A549 (cell line): ENCODE measurements at regions not wholly inside any gene's neighbourhood (a gene's known extent, or its start where the extent isn't known, plus 50 kb on each side); places are given as distances from the start of the nearest gene placed in this dataset.

Experiments used
- ATAC-seq, 2 experiments: fragments of 200-7000 bp in 1 of 2; fragments of >200 bp in 1 of 2; cut with Nextera tagmentation in 1 of 2; cut with Tn5 transposase in 1 of 2; 3 replicates each; pipeline versions ENCODE4 v1.8.0 to v1.9.1; 2018 to 2020; ENCODE audit warnings: mild to moderate bottlenecking in 1 of 2, moderate library complexity in 1 of 2
- CTCF ChIA-PET: fragments of 300-600 bp; sonication (Branson Sonifier 250); formaldehyde crosslinking; extraction: SDS; loops from one replicate; lab custom pipeline; 2021; ENCODE audit warnings: antibody characterized with exemption, inconsistent platforms; lab: Yijun Ruan, JAX
- POLR2A ChIA-PET: fragments of 350-600 bp; formaldehyde crosslinking; extraction: SDS; loops from one replicate; lab custom pipeline; 2021; ENCODE audit warnings: antibody characterized with exemption, inconsistent platforms; lab: Yijun Ruan, JAX
- DNase-seq, 2 experiments: peaks; one replicate each; pipeline versions ENCODE4 v3.0.0 to v3.0.0-alpha.2; 2011 to 2016; ENCODE audit warnings: low read depth in 1 of 2, low spot score in 1 of 2
- FAIRE-seq: peaks from 2 replicates; lab custom pipeline; 2011; peaks lifted over from hg19 to GRCh38; lab: Jason Lieb, UNC
- H3K27ac ChIP-seq, 2 experiments: fragments of >200 bp; sonication (Bioruptor Twin); formaldehyde crosslinking; 3 replicates each; pipeline ENCODE4 v1.5.1; 2016 to 2017
- H3K4me1 ChIP-seq: fragments of >200 bp; sonication (Bioruptor Twin); formaldehyde crosslinking; 3 replicates; pipeline ENCODE4 v1.6.1; 2016
- H3K4me2 ChIP-seq: fragments of >200 bp; sonication (Bioruptor Twin); formaldehyde crosslinking; 3 replicates; pipeline ENCODE4 v1.6.1; 2016
- H3K4me3 ChIP-seq: fragments of >200 bp; sonication (Bioruptor Twin); formaldehyde crosslinking; 3 replicates; pipeline ENCODE4 v1.5.1; 2016
- H3K9me3 ChIP-seq: fragments of >200 bp; sonication (Bioruptor Twin); formaldehyde crosslinking; 3 replicates; pipeline ENCODE4 v1.6.1; 2016
- BCL3 ChIP-seq: fragments of >200 bp; sonication (Bioruptor Twin); formaldehyde crosslinking; IDR thresholded peaks from 3 replicates; pipeline ENCODE4 v1.6.1; 2016
- BHLHE40 ChIP-seq: IDR thresholded peaks from 2 replicates; pipeline ENCODE4 v1.6.1; 2012; ENCODE audit warnings: low read depth, low read length, inconsistent platforms
- CBX2 ChIP-seq: fragments of 200-600 bp; sonication (generic); IDR thresholded peaks from 2 replicates; pipeline ENCODE4 v1.6.1; 2016; ENCODE audit warnings: low read depth, mild to moderate bottlenecking, borderline replicate concordance
- CEBPB ChIP-seq, 2 experiments: fragments of >200 bp in 1 of 2; sonication (Bioruptor Twin) in 1 of 2; formaldehyde crosslinking in 1 of 2; IDR thresholded peaks; 2 replicates each; pipeline ENCODE4 v1.6.1; 2012 to 2016
- CHD4 ChIP-seq: fragments of 200-600 bp; sonication (generic); IDR thresholded peaks from 2 replicates; pipeline ENCODE4 v1.6.1; 2016; ENCODE audit warnings: antibody characterized with exemption, mild to moderate bottlenecking, borderline replicate concordance
- CTCF ChIP-seq: fragments of >200 bp; sonication (Bioruptor Twin); formaldehyde crosslinking; IDR thresholded peaks from 3 replicates; pipeline ENCODE4 v1.5.1; 2016
- EP300 ChIP-seq, 2 experiments: fragments of >200 bp; sonication (Bioruptor Twin); formaldehyde crosslinking; IDR thresholded peaks; 2 replicates in 1 of 2; 3 replicates in 1 of 2; pipeline ENCODE4 v1.6.1; 2016 to 2017
- ESRRA ChIP-seq: fragments of 150-350 bp; IDR thresholded peaks from 2 replicates; pipeline ENCODE4 v1.6.1; 2014; ENCODE audit warnings: mild to moderate bottlenecking, low read length, borderline replicate concordance
- FOSL2 ChIP-seq, 2 experiments: fragments of 450-650 bp in 1 of 2; fragments of >200 bp in 1 of 2; sonication (Bioruptor Twin) in 1 of 2; formaldehyde crosslinking; IDR thresholded peaks; 2 replicates each; pipeline versions ENCODE4 v1.5.0 to v1.6.1; 2016 to 2020; ENCODE audit warnings: mild to moderate bottlenecking in 1 of 2, moderate library complexity in 1 of 2
- FOXS1 ChIP-seq: fragments of 250-450 bp; sonication (Bioruptor Pico); IDR thresholded peaks from 2 replicates; pipeline ENCODE4 v1.5.0; 2020; ENCODE audit warnings: mild to moderate bottlenecking, moderate library complexity
- HES2 ChIP-seq: fragments of >200 bp; sonication (Bioruptor Twin); formaldehyde crosslinking; IDR thresholded peaks from 2 replicates; pipeline ENCODE4 v1.6.1; 2016
- HMGXB4 ChIP-seq: fragments of 250-450 bp; sonication (Bioruptor Pico); IDR thresholded peaks from 2 replicates; pipeline ENCODE4 v1.5.0; 2021; ENCODE audit warnings: mild to moderate bottlenecking, moderate library complexity, borderline replicate concordance
- JUN ChIP-seq, 2 experiments: fragments of >200 bp; sonication (Bioruptor Twin); formaldehyde crosslinking; IDR thresholded peaks; 2 replicates in 1 of 2; 3 replicates in 1 of 2; pipeline ENCODE4 v1.6.1; 2016 to 2017
- JUNB ChIP-seq: fragments of >200 bp; sonication (Bioruptor Twin); formaldehyde crosslinking; IDR thresholded peaks from 2 replicates; pipeline ENCODE4 v1.6.1; 2016
- KDM1A ChIP-seq: fragments of 200-600 bp; sonication (generic); IDR thresholded peaks from 2 replicates; pipeline ENCODE4 v1.6.1; 2016; ENCODE audit warnings: low read depth, mild to moderate bottlenecking
- KDM5A ChIP-seq: fragments of 200-600 bp; sonication (generic); IDR thresholded peaks from 2 replicates; pipeline ENCODE4 v1.6.1; 2016; ENCODE audit warnings: antibody characterized with exemption, mild to moderate bottlenecking
- MAFK ChIP-seq: fragments of 450-650 bp; IDR thresholded peaks from 2 replicates; pipeline ENCODE4 v1.6.1; 2014; ENCODE audit not compliant: partially characterized antibody
- MAZ ChIP-seq: fragments of 150-350 bp; IDR thresholded peaks from 2 replicates; pipeline ENCODE4 v1.6.1; 2014; ENCODE audit warnings: antibody characterized with exemption, low read depth, low read length, borderline replicate concordance
- NPAS2 ChIP-seq: fragments of 250-450 bp; sonication (Bioruptor Pico); IDR thresholded peaks from 2 replicates; pipeline ENCODE4 v1.8.0; 2022; ENCODE audit warnings: mild to moderate bottlenecking, moderate library complexity, borderline replicate concordance
- NR3C1 ChIP-seq: fragments of >200 bp; sonication (Bioruptor Twin); formaldehyde crosslinking; IDR thresholded peaks from 3 replicates; pipeline ENCODE4 v1.6.1; 2017
- PHF8 ChIP-seq: fragments of 200-600 bp; sonication (generic); IDR thresholded peaks from 2 replicates; pipeline ENCODE4 v1.6.1; 2016; ENCODE audit warnings: low read depth, mild to moderate bottlenecking, antibody characterized with exemption, moderate library complexity, borderline replicate concordance
- POLR2A ChIP-seq: IDR thresholded peaks from 2 replicates; pipeline ENCODE4 v1.6.1; 2012; ENCODE audit warnings: mild to moderate bottlenecking, low read length
- RFX5 ChIP-seq: fragments of 450-650 bp; IDR thresholded peaks from 2 replicates; pipeline ENCODE4 v1.7.1; 2014; ENCODE audit warnings: antibody characterized with exemption, mild to moderate bottlenecking, moderate library complexity
- SMC3 ChIP-seq: fragments of >200 bp; sonication (Bioruptor Twin); formaldehyde crosslinking; IDR thresholded peaks from 3 replicates; pipeline ENCODE4 v1.6.1; 2018; ENCODE audit warnings: inconsistent platforms
- TFCP2L1 ChIP-seq: fragments of 250-450 bp; sonication (Bioruptor Pico); IDR thresholded peaks from 2 replicates; pipeline ENCODE4 v1.5.0; 2021; ENCODE audit warnings: mild to moderate bottlenecking
- ZFP36 ChIP-seq: fragments of 450-650 bp; IDR thresholded peaks from 2 replicates; pipeline ENCODE4 v1.6.1; 2014; ENCODE audit warnings: borderline replicate concordance; ENCODE audit not compliant: partially characterized antibody
- ZNF302 ChIP-seq: fragments of 250-450 bp; sonication (Bioruptor Pico); IDR thresholded peaks from 2 replicates; pipeline ENCODE4 v1.9.0; 2021; ENCODE audit warnings: inconsistent platforms, mild to moderate bottlenecking, moderate library complexity
- WGBS: methylation state at CpG from one replicate; pipeline ENCODE4 v1.1.6; 2017; ENCODE audit errors: missing lambda C conversion rate; 5-methylcytosine and 5-hydroxymethylcytosine counted together
- TF ChIP-seq, protein P1 (sequence below): IDR thresholded peaks from 2 replicates; pipeline ENCODE4 v1.6.1; 2012; ENCODE audit warnings: low read depth, borderline replicate concordance
- TF ChIP-seq, protein P2 (sequence below): IDR thresholded peaks from 2 replicates; pipeline ENCODE4 v1.6.1; 2012

- peaks cover 5% of the 10 kb centered on the region; the same call in 1 of the 3 replicates for H3K4me1 ChIP-seq
- DNase-seq (no peak), FAIRE-seq (no peak), ATAC-seq (no peak)
- H3K4me2 ChIP-seq = no peak overlapping the region
- ChIA-PET CTCF (interaction anchor here (1.3 kb wide), 1 partner anchor 18 kb away, joined by 3 read pairs; no protein-coding TSS in a partner anchor), POLR2A (no interaction called here)
- TF ChIP-seq CTCF = no peak
- no peak for TF ChIP-seq ZNF302 (CRISPR knock-in tag)
- no peak for TF ChIP-seq FOSL2 (IDR thresholded peaks at IDR 0.05)
- no peak for TF ChIP-seq FOSL2 (CRISPR knock-in tag; IDR thresholded peaks at IDR 0.05)
- no peak for TF ChIP-seq KDM5A
- TF ChIP-seq, protein P1, sequence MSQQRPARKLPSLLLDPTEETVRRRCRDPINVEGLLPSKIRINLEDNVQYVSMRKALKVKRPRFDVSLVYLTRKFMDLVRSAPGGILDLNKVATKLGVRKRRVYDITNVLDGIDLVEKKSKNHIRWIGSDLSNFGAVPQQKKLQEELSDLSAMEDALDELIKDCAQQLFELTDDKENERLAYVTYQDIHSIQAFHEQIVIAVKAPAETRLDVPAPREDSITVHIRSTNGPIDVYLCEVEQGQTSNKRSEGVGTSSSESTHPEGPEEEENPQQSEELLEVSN = no peak
- TF ChIP-seq RFX5 = no peak
- no peak for TF ChIP-seq POLR2A
- no peak for TF ChIP-seq ZFP36
- TF ChIP-seq, protein P2, sequence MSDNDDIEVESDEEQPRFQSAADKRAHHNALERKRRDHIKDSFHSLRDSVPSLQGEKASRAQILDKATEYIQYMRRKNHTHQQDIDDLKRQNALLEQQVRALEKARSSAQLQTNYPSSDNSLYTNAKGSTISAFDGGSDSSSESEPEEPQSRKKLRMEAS = no peak
- TF ChIP-seq ESRRA = no peak
- TF ChIP-seq CEBPB (IDR thresholded peaks at IDR 0.05) = no peak
- TF ChIP-seq MAFK = no peak
- no peak for TF ChIP-seq HES2
- TF ChIP-seq CHD4 = no peak
- TF ChIP-seq HMGXB4 (CRISPR knock-in tag) = no peak
- no peak for TF ChIP-seq BHLHE40
- no peak for TF ChIP-seq FOXS1
- no peak for TF ChIP-seq KDM1A
- TF ChIP-seq CBX2 = no peak
- TF ChIP-seq EP300 (IDR thresholded peaks at IDR 0.05) = no peak
- H3K9me3 ChIP-seq = no peaks in the 10 kb centered on the region
- 23% methylated on average over 3 of the region's 3 CpGs for WGBS
- no peak overlapping the region for H3K27ac ChIP-seq
- no peak overlapping the region for H3K4me3 ChIP-seq
These were observed 88.6 kb upstream of the NFIB start for GRCh38 chr9:14402583-14402982.

GRCh38 chr9:14401911-14402310 lies 88.0 kb upstream of the NFIB start:
- H3K4me3 ChIP-seq = no peak overlapping the region
- no peak for FAIRE-seq

More at GRCh38 chr9:14401911-14402310, 88.0 kb upstream of the NFIB start:
- Histone ChIP-seq H3K27ac (no peak overlapping the region), H3K9me3 (no peaks in the 10 kb centered on the region), H3K4me2 (no peak overlapping the region), H3K4me1 (peaks cover 5% of the 10 kb centered on the region; the same call in 1 of the 3 replicates)
- 74% methylated on average over 2 of the region's 2 CpGs for WGBS
- ATAC-seq (no peak), DNase-seq (no peak)
- TF ChIP-seq SMC3 = no peak
- no peak for TF ChIP-seq FOSL2 (IDR thresholded peaks at IDR 0.05)
- no peak for TF ChIP-seq FOSL2 (CRISPR knock-in tag; IDR thresholded peaks at IDR 0.05)
- TF ChIP-seq PHF8 = no peak
- TF ChIP-seq KDM5A = no peak
- no peak for TF ChIP-seq NPAS2 (CRISPR knock-in tag)
- TF ChIP-seq JUNB = no peak
- TF ChIP-seq JUN (IDR thresholded peaks at IDR 0.05) = no peak
- no peak for TF ChIP-seq HMGXB4 (CRISPR knock-in tag)
- TF ChIP-seq ESRRA = no peak
- no peak for TF ChIP-seq EP300 (IDR thresholded peaks at IDR 0.05)
- TF ChIP-seq MAZ = no peak
- no peak for TF ChIP-seq TFCP2L1 (CRISPR knock-in tag)
- no peak for TF ChIP-seq ZFP36
- no peak for TF ChIP-seq BCL3
- TF ChIP-seq KDM1A = no peak
- no peak for TF ChIP-seq POLR2A
- no peak for TF ChIP-seq NR3C1
- ChIA-PET CTCF (interaction anchor here (1.3 kb wide), 2 partner anchors 18 to 974 kb away, joined by 3 to 4 read pairs; no protein-coding TSS in a partner anchor), POLR2A (interaction anchor here (0.7 kb wide), 1 partner anchor 562 kb away, joined by 3 read pairs; no protein-coding TSS in a partner anchor)
